Astrocyte (in vitro differentiated cells and primary cell): ENCODE measurements at regions not wholly inside any gene's neighbourhood (a gene's known extent, or its start where the extent isn't known, plus 50 kb on each side); places are given as distances from the start of the nearest gene placed in this dataset.

Source experiments
- DNase-seq: peaks from one replicate; pipeline ENCODE4 v3.0.0-alpha.2; 2010; ENCODE audit warnings: low read depth
- FAIRE-seq: peaks from 2 replicates; lab custom pipeline; 2011; peaks lifted over from hg19 to GRCh38; lab: Jason Lieb, UNC
- H2AFZ ChIP-seq: 2 replicates; pipeline ENCODE4 v1.6.0; 2012; ENCODE audit warnings: low read depth, low read length, inconsistent platforms
- H3K27ac ChIP-seq: 2 replicates; pipeline ENCODE4 v1.5.1; 2011; ENCODE audit warnings: low read depth, low read length, inconsistent platforms
- H3K27me3 ChIP-seq: 2 replicates; pipeline ENCODE4 v1.6.0; 2011; ENCODE audit warnings: low read length, inconsistent platforms; ENCODE audit not compliant: insufficient read depth
- H3K36me3 ChIP-seq: 2 replicates; pipeline ENCODE4 v1.5.1; 2011; ENCODE audit warnings: low read length, inconsistent platforms; ENCODE audit not compliant: insufficient read depth
- H3K4me1 ChIP-seq: 2 replicates; pipeline ENCODE4 v1.5.1; 2011; ENCODE audit warnings: low read length, inconsistent platforms; ENCODE audit not compliant: insufficient read depth
- H3K4me2 ChIP-seq: 2 replicates; pipeline ENCODE4 v1.6.0; 2012; ENCODE audit warnings: low read length, inconsistent platforms
- H3K4me3 ChIP-seq: 2 replicates; pipeline ENCODE4 v1.5.1; 2011; ENCODE audit warnings: low read depth, mild to moderate bottlenecking, low read length, inconsistent platforms; ENCODE audit not compliant: insufficient read depth
- H3K79me2 ChIP-seq: 2 replicates; pipeline ENCODE4 v1.6.0; 2012; ENCODE audit warnings: mild to moderate bottlenecking, low read length, inconsistent platforms; ENCODE audit not compliant: insufficient read depth
- H3K9ac ChIP-seq: 2 replicates; pipeline ENCODE4 v1.6.0; 2012; ENCODE audit warnings: mild to moderate bottlenecking, low read length, inconsistent platforms
- H3K9me3 ChIP-seq: 2 replicates; pipeline ENCODE4 v1.5.1; 2012; ENCODE audit warnings: low read depth, mild to moderate bottlenecking, low read length, inconsistent platforms; ENCODE audit not compliant: insufficient read depth
- H4K20me1 ChIP-seq: 2 replicates; pipeline ENCODE4 v1.6.0; 2012; ENCODE audit warnings: low read length, inconsistent platforms; ENCODE audit not compliant: insufficient read depth
- H3K27ac Mint-ChIP-seq: one replicate; pipeline ENCODE4 v1.8.0; 2021; ENCODE audit warnings: mild to moderate bottlenecking, mixed read lengths; ENCODE audit not compliant: unreplicated experiment
- H3K27me3 Mint-ChIP-seq: one replicate; pipeline ENCODE4 v1.8.0; 2021; ENCODE audit warnings: low read depth, mixed read lengths; ENCODE audit not compliant: unreplicated experiment
- H3K36me3 Mint-ChIP-seq: one replicate; pipeline ENCODE4 v1.8.0; 2021; ENCODE audit warnings: low read depth, mixed read lengths; ENCODE audit not compliant: unreplicated experiment
- H3K4me1 Mint-ChIP-seq: one replicate; pipeline ENCODE4 v1.8.0; 2021; ENCODE audit warnings: low read depth, mixed read lengths; ENCODE audit not compliant: unreplicated experiment
- H3K4me3 Mint-ChIP-seq: one replicate; pipeline ENCODE4 v1.8.0; 2021; ENCODE audit warnings: mild to moderate bottlenecking, moderate library complexity, mixed read lengths; ENCODE audit not compliant: unreplicated experiment
- H3K9me3 Mint-ChIP-seq: one replicate; pipeline ENCODE4 v1.8.0; 2021; ENCODE audit warnings: mild to moderate bottlenecking, mixed read lengths; ENCODE audit not compliant: unreplicated experiment
- EZH2 ChIP-seq: IDR thresholded peaks from 2 replicates; pipeline ENCODE4 v1.6.1; 2012; ENCODE audit warnings: mild to moderate bottlenecking, low read length, inconsistent platforms; ENCODE audit not compliant: insufficient read depth
- TF ChIP-seq, protein P1 (sequence below): IDR thresholded peaks from 2 replicates; pipeline ENCODE4 v1.5.1; 2011; ENCODE audit warnings: low read depth, mild to moderate bottlenecking, inconsistent platforms, low read length, moderate library complexity; ENCODE audit not compliant: insufficient read depth

DNA sequence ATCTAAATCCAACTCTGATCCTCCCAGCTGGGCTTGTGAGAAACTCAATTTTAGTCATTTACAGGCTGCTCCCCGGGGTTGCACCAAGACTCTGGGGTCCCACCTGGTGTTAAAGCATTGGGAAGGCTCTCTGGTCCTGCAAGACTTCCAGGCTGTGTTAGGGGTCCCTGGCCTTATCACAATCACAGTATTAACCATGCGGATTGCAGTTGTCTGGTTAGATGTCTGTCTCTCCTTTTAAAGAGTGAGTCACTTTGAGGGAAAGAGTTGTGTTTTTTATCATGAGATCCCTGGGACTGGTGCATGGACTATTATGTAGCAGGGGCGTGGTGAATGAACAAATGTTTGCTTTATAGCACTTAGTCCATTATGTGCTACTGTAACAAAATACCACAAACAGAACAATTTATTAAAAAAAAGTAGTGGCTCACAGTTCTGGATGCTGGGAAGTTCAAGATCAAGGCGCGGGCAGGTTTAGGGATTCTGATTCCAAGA is 531.4 kb downstream of the FUT8 start:
- Histone ChIP-seq H3K9ac (no peak overlapping the region), H2AFZ (no peak overlapping the region), H3K27ac (no peak overlapping the region), H4K20me1 (no peaks in the 10 kb centered on the region), H3K79me2 (no peaks in the 10 kb centered on the region), H3K36me3 (no peaks in the 10 kb centered on the region), H3K4me2 (no peak overlapping the region), H3K4me3 (no peak overlapping the region), H3K4me1 (no peaks in the 10 kb centered on the region), H3K27me3 (peaks cover 2% of the 10 kb centered on the region), H3K9me3 (no peaks in the 10 kb centered on the region)
- Mint-ChIP-seq H3K4me3 (no peak overlapping the region), H3K4me1 (peaks cover 12% of the 10 kb centered on the region), H3K27me3 (peaks cover 12% of the 10 kb centered on the region), H3K9me3 (peaks cover 2% of the 10 kb centered on the region), H3K36me3 (no peaks in the 10 kb centered on the region), H3K27ac (peak overlapping the region; percentile 41)
- DNase-seq (no peak), FAIRE-seq (no peak)
- no peak for TF ChIP-seq EZH2
- TF ChIP-seq, protein P1, sequence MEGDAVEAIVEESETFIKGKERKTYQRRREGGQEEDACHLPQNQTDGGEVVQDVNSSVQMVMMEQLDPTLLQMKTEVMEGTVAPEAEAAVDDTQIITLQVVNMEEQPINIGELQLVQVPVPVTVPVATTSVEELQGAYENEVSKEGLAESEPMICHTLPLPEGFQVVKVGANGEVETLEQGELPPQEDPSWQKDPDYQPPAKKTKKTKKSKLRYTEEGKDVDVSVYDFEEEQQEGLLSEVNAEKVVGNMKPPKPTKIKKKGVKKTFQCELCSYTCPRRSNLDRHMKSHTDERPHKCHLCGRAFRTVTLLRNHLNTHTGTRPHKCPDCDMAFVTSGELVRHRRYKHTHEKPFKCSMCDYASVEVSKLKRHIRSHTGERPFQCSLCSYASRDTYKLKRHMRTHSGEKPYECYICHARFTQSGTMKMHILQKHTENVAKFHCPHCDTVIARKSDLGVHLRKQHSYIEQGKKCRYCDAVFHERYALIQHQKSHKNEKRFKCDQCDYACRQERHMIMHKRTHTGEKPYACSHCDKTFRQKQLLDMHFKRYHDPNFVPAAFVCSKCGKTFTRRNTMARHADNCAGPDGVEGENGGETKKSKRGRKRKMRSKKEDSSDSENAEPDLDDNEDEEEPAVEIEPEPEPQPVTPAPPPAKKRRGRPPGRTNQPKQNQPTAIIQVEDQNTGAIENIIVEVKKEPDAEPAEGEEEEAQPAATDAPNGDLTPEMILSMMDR, result no peak

DNA sequence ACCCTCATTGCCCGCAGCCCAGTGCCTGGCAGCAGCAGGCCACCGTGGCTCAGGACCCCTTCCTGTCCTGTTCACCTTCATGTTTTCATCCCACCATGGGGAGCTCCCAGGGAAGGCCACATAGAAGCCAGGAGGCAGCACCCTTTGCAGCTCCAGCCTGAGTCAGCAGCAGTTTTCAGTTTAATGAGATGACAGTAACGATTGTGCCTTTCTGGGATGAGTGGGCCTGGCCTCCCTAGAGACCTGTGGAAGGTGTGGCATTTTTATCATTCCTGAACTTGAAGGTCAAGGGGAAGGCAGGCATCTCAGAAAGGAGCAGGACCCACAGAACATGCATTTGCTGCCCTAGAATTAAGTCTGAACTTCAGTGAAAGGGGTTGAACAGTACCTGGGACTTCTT is 532.8 kb downstream of the FUT8 start:
- H3K27me3 Mint-ChIP-seq, result peaks cover 15% of the 10 kb centered on the region
- no peaks in the 10 kb centered on the region for H3K36me3 Mint-ChIP-seq
- peaks cover 2% of the 10 kb centered on the region for H3K9me3 Mint-ChIP-seq
- no peak overlapping the region for H3K4me3 ChIP-seq
- H3K4me2 ChIP-seq, result no peak overlapping the region
- no peak for DNase-seq
- TF ChIP-seq, protein P1, result no peak
- no peak for TF ChIP-seq EZH2
- H3K4me1 Mint-ChIP-seq, result peaks cover 18% of the 10 kb centered on the region
- H3K36me3 ChIP-seq, result no peaks in the 10 kb centered on the region
- no peaks in the 10 kb centered on the region for H3K79me2 ChIP-seq
- H3K27ac Mint-ChIP-seq, result no peak overlapping the region
- no peak overlapping the region for H3K9ac ChIP-seq
- H2AFZ ChIP-seq, result no peak overlapping the region
- peaks cover 2% of the 10 kb centered on the region for H3K27me3 ChIP-seq
- FAIRE-seq, result no peak
- no peaks in the 10 kb centered on the region for H3K9me3 ChIP-seq
- no peak overlapping the region for H3K4me3 Mint-ChIP-seq
- peaks cover 5% of the 10 kb centered on the region for H3K4me1 ChIP-seq
- no peaks in the 10 kb centered on the region for H4K20me1 ChIP-seq
- no peak overlapping the region for H3K27ac ChIP-seq

DNA sequence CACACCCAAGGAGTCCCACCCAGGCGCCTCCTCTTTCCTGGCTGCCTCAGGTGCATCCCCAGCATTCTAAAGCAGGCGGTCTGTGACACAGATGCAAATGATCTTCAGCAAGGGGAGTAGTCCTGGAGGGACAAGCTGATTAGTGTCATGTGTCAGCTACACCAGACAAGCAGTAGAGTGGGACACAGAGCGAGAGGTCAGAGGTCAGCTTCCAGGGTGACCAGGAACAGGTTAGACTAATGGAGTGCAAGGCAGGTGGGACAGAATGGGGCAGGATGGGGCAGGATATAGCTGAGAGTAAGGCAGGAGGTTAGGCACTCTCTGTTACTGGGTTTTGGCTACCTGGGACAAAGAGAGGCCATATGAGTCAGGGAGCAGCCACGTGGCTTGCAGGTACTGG is 534.0 kb downstream of the FUT8 start:
- Histone ChIP-seq H3K27me3 (peaks cover 1% of the 10 kb centered on the region), H3K4me3 (no peak overlapping the region), H2AFZ (no peak overlapping the region), H3K36me3 (no peaks in the 10 kb centered on the region), H4K20me1 (no peaks in the 10 kb centered on the region), H3K79me2 (no peaks in the 10 kb centered on the region), H3K4me2 (no peak overlapping the region), H3K27ac (no peak overlapping the region), H3K9me3 (no peaks in the 10 kb centered on the region), H3K9ac (no peak overlapping the region), H3K4me1 (peaks cover 6% of the 10 kb centered on the region)
- Mint-ChIP-seq H3K27me3 (peaks cover 15% of the 10 kb centered on the region), H3K4me1 (peaks cover 19% of the 10 kb centered on the region), H3K27ac (no peak overlapping the region), H3K4me3 (no peak overlapping the region), H3K9me3 (peaks cover 2% of the 10 kb centered on the region), H3K36me3 (no peaks in the 10 kb centered on the region)
- no peak for DNase-seq
- no peak for FAIRE-seq
- TF ChIP-seq, protein P1, result no peak
- TF ChIP-seq EZH2, result no peak
